ENCODE measurements at regions not wholly inside any gene's neighbourhood (a gene's known extent, or its start where the extent isn't known, plus 50 kb on each side); places are given as distances from the start of the nearest gene placed in this dataset.

DNA sequence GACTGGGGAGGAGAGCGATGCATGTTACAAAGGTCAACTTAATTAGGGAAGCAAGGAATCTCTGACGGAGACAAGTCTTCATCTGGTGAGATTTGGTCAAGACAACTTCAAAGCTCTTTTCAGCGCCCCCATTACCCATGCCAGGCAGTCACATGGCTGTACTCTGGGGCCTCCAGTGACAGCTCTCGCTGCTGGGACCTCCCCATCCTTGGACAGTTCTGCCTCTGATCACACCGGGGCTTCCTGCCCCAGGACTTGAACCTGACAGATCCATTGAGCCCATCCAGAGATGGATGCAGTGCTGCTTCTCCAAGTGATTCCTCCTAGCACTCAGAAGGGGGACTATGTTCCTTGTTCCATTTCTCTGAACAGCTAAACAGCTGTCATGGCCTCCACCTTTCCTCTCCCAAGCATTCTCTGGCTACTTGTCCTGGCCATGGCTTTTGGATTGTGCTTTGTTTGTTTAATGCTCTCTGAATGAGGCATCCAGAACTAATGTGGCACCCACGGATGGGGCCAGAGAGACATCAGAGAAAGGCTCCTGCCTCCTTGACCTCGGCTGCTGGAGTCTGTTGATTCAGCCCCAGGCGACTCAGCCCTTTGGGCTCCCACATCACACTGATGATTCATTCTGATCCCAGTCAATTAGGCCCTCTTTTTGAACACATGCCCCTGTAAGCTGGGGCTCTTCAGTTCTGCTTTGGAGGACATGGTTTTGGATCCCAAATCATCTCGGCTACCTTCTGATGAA, 122.1 kb upstream of the ADAMTS16 start:
- no peaks in the 10 kb centered on the region for H3K27me3 ChIP-seq
- intact Hi-C loops (cut with DNase I) = no loop called here
- H3K4me1 ChIP-seq = peaks cover 0 to 10% (median 0%) of the 10 kb centered on the region in 3 donors
- 54 to 57% methylated on average over 7 to 9 of the region's 9 CpGs for WGBS, 2 donors
- DNase-seq = no peak
- no peaks in the 10 kb centered on the region for H3K36me3 ChIP-seq
- TF ChIP-seq POLR2A (IDR thresholded peaks at IDR 0.05) (no peak), CTCF (IDR thresholded peaks at IDR 0.05) (no peak)
- no peaks in the 10 kb centered on the region for H3K9me3 ChIP-seq
- no peak overlapping the region for H3K27ac ChIP-seq
- no peak overlapping the region for H3K4me3 ChIP-seq

DNA sequence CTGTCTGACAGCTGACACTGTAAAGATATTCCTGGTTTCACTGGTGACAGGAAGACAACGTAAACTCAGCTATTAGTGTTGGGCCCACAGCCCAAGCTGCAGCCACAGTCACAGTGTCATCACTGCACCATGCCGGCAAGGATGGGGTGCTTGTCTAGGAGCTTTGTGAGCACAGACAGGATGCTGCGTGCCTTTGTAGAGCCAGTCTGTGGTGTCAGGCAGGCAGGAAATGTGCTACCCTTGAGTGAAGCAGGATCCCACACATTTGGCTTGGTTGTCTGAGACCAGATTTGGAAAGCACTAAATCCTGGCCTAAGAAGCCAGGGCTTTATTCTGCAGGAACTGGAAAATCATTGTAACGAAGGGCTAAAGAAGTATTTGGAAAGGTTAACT, 121.6 kb upstream of the ADAMTS16 start:
- H3K27me3 ChIP-seq = no peaks in the 10 kb centered on the region
- no peak for DNase-seq
- H3K4me3 ChIP-seq = no peak overlapping the region
- intact Hi-C loops (cut with DNase I) = no loop called here
- no peaks in the 10 kb centered on the region for H3K36me3 ChIP-seq
- peaks cover 0 to 10% (median 0%) of the 10 kb centered on the region in 3 donors for H3K4me1 ChIP-seq
- H3K27ac ChIP-seq = no peak overlapping the region
- WGBS, 2 donors = 48 to 71% methylated on average over 3 to 4 of the region's 4 CpGs
- TF ChIP-seq CTCF (IDR thresholded peaks at IDR 0.05) = no peak
- no peak for TF ChIP-seq POLR2A (IDR thresholded peaks at IDR 0.05)
- H3K9me3 ChIP-seq = no peaks in the 10 kb centered on the region

DNA sequence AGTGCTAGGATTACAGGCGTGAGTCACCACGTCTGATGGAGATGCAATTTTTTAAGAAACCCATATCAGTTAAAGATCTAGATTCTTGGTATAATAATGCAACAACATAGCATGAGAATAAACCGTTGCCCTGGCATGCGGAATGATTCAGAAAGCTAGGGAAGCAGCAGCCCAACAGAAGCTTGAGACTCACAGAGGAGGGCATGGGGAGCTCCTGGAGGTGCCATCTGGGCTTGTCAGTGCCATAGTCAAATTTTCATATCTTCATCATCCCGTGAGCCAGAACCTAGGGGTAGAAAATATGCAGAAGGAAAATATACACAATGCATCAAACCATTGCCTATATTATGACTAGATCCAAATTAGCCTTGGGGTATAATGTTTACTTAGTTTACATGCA, 118.7 kb upstream of the ADAMTS16 start:
- no peaks in the 10 kb centered on the region for H3K9me3 ChIP-seq
- 81 to 88% methylated on average over 4 to 5 of the region's 5 CpGs for WGBS, 2 donors
- intact Hi-C loops (cut with DNase I) = no loop called here
- no peak for TF ChIP-seq POLR2A (IDR thresholded peaks at IDR 0.05)
- no peak for TF ChIP-seq CTCF (IDR thresholded peaks at IDR 0.05)
- no peaks in the 10 kb centered on the region for H3K4me1 ChIP-seq
- no peaks in the 10 kb centered on the region for H3K36me3 ChIP-seq
- no peaks in the 10 kb centered on the region for H3K27me3 ChIP-seq
- no peak for DNase-seq
- no peak overlapping the region for H3K27ac ChIP-seq
- no peak overlapping the region for H3K4me3 ChIP-seq

GRCh38 chr5:5025098-5025773, 114.9 kb upstream of the ADAMTS16 start:
- WGBS, 2 donors = 80 to 87% methylated on average over 11 to 12 of the region's 14 CpGs
- intact Hi-C loops (cut with DNase I) = no loop called here
- Histone ChIP-seq H3K36me3 (no peaks in the 10 kb centered on the region), H3K9me3 (no peaks in the 10 kb centered on the region), H3K27ac (no peak overlapping the region), H3K27me3 (no peaks in the 10 kb centered on the region), H3K4me3 (no peak overlapping the region), H3K4me1 (no peaks in the 10 kb centered on the region)
- TF ChIP-seq CTCF (IDR thresholded peaks at IDR 0.05) (no peak), POLR2A (IDR thresholded peaks at IDR 0.05) (no peak)
- no peak for DNase-seq

DNA sequence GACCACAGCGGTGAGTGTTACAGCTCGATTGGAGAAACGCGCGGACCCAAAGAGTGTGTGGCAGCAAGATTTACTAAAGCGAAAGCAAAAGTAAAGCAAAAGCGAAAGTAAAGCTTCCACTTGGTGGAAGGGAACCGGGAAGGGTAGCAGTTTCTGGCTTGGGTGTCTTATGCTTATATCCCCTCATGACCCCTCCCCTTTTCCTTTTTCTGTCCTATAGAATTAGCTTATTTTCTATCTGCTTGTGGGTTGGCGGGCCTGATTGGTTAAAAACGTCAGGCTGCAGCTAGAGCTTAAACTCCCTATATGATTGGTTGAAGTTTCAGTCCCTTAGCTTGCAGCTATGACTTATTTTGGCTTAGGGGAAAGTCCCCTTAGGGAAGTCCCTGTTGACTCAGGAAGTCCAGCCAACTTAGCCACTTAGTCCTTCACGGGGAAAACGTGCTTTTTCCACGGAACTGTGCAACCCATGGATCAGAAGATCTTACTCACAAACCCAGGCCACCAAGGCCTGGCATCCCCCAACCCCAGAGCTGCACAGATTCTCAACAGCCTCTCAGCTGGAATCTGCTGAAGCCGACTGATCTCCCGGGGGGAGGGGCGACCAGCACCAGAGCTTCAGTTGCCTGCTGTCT, 114.2 kb upstream of the ADAMTS16 start:
- no peak for DNase-seq
- intact Hi-C loops (cut with DNase I) = no loop called here
- TF ChIP-seq POLR2A (IDR thresholded peaks at IDR 0.05) (no peak), CTCF (IDR thresholded peaks at IDR 0.05) (no peak)

More for the DNA sequence above, 114.2 kb upstream of the ADAMTS16 start:
- H3K4me3 ChIP-seq = no peak overlapping the region
- H3K27me3 ChIP-seq = no peaks in the 10 kb centered on the region
- no peaks in the 10 kb centered on the region for H3K4me1 ChIP-seq
- WGBS, 2 donors = 65 to 74% methylated on average over 13 of the region's 16 CpGs
- no peaks in the 10 kb centered on the region for H3K9me3 ChIP-seq
- H3K27ac ChIP-seq = no peak overlapping the region
- H3K36me3 ChIP-seq = no peaks in the 10 kb centered on the region

Measured in esophagus squamous epithelium (tissue), 5 donors.